CD14-positive monocyte (primary cell): ENCODE measurements at regions not wholly inside any gene's neighbourhood (a gene's known extent, or its start where the extent isn't known, plus 50 kb on each side); places are given as distances from the start of the nearest gene placed in this dataset.

ENCODE experiments used
- DNase-seq, 3 donors: peaks; one replicate each; pipeline ENCODE4 v3.0.0-alpha.2; 2011 to 2022
- H2AFZ ChIP-seq: 2 replicates; pipeline ENCODE4 v1.6.0; 2012; ENCODE audit warnings: mild to moderate bottlenecking, low read depth, low read length, inconsistent platforms; ENCODE audit not compliant: insufficient read depth, poor library complexity, severe bottlenecking
- H3K27ac ChIP-seq, 2 donors: 1 replicate in 1 of 2; 2 replicates in 1 of 2; pipeline ENCODE4 v1.5.1; 2012 to 2013; ENCODE audit warnings: low read length in 2 of 2, control low read depth in 1 of 2, inconsistent platforms in 1 of 2, low read depth in 1 of 2, mild to moderate bottlenecking in 1 of 2
- H3K27me3 ChIP-seq, 2 donors: one replicate each; pipeline versions ENCODE4 v1.6.0 to v1.6.1; 2011 to 2013; ENCODE audit warnings: low read length in 2 of 2; ENCODE audit not compliant: control insufficient read depth in 2 of 2, insufficient read depth in 2 of 2
- H3K36me3 ChIP-seq, 2 donors: replicated peaks in 1 of 2; 1 replicate in 1 of 2; 2 replicates in 1 of 2; pipeline versions ENCODE4 v1.5.1 to v1.6.1; 2012 to 2013; ENCODE audit warnings: low read length in 2 of 2, control low read depth in 1 of 2, inconsistent platforms in 1 of 2, mild to moderate bottlenecking in 1 of 2; ENCODE audit not compliant: insufficient read depth in 2 of 2, control insufficient read depth in 1 of 2
- H3K4me1 ChIP-seq, 2 donors: 1 replicate in 1 of 2; 2 replicates in 1 of 2; pipeline versions ENCODE4 v1.5.1 to v1.6.1; 2012 to 2013; ENCODE audit warnings: low read length in 2 of 2, control low read depth in 1 of 2, inconsistent platforms in 1 of 2, mild to moderate bottlenecking in 1 of 2, moderate library complexity in 1 of 2; ENCODE audit not compliant: insufficient read depth in 2 of 2, control insufficient read depth in 1 of 2
- H3K4me2 ChIP-seq: replicated peaks from 2 replicates; pipeline ENCODE3; 2012; ENCODE audit warnings: low read length, moderate library complexity, mild to moderate bottlenecking; ENCODE audit not compliant: poor library complexity, severe bottlenecking; ENCODE audit errors: extremely low read depth
- H3K4me3 ChIP-seq, 3 experiments: fragments of 200-600 bp in 1 of 3; sonication (generic) in 1 of 3; replicated peaks in 1 of 3; 1 replicate in 2 of 3; 2 replicates in 1 of 3; pipeline ENCODE4 v1.5.1; 2011 to 2013; ENCODE audit warnings: low read length in 3 of 3, mild to moderate bottlenecking in 3 of 3, control low read depth in 2 of 3, low read depth in 2 of 3, inconsistent platforms in 1 of 3, moderate library complexity in 1 of 3
- H3K79me2 ChIP-seq: 2 replicates; pipeline ENCODE4 v1.6.0; 2012; ENCODE audit warnings: mild to moderate bottlenecking, control low read depth, inconsistent platforms, low read length, moderate library complexity; ENCODE audit not compliant: insufficient read depth
- H3K9ac ChIP-seq: 2 replicates; pipeline ENCODE4 v1.6.0; 2017; ENCODE audit warnings: low read length, mild to moderate bottlenecking; ENCODE audit not compliant: insufficient read depth, poor library complexity, severe bottlenecking
- H3K9me3 ChIP-seq, 2 donors: replicated peaks in 1 of 2; 1 replicate in 1 of 2; 2 replicates in 1 of 2; pipeline versions ENCODE4 v1.5.1 to v1.6.1; 2012 to 2013; ENCODE audit warnings: low read length in 2 of 2, control low read depth in 1 of 2; ENCODE audit not compliant: control insufficient read depth in 1 of 2, insufficient read depth in 1 of 2
- H4K20me1 ChIP-seq: 2 replicates; pipeline ENCODE4 v1.6.0; 2012; ENCODE audit warnings: mild to moderate bottlenecking, low read length, control low read depth, moderate library complexity; ENCODE audit not compliant: insufficient read depth
- H3K27ac Mint-ChIP-seq, 7 donors: one replicate each; pipeline ENCODE4 v1.8.0; 2020; ENCODE audit warnings: mild to moderate bottlenecking in 7 of 7, mixed read lengths in 7 of 7, moderate library complexity in 6 of 7, inconsistent platforms in 2 of 7
- H3K27me3 Mint-ChIP-seq, 3 donors: one replicate each; pipeline ENCODE4 v1.8.0; 2021 to 2022; ENCODE audit warnings: low read depth in 3 of 3, mild to moderate bottlenecking in 3 of 3, mixed read lengths in 3 of 3, moderate library complexity in 3 of 3, inconsistent platforms in 1 of 3
- H3K36me3 Mint-ChIP-seq, 2 donors: one replicate each; pipeline ENCODE4 v1.8.0; 2020; ENCODE audit warnings: mixed read lengths in 2 of 2, inconsistent platforms in 1 of 2, mild to moderate bottlenecking in 1 of 2
- H3K4me1 Mint-ChIP-seq: one replicate; pipeline ENCODE4 v1.8.0; 2020; ENCODE audit warnings: mild to moderate bottlenecking, mixed read lengths
- H3K4me3 Mint-ChIP-seq, 2 donors: one replicate each; pipeline ENCODE4 v1.8.0; 2020; ENCODE audit warnings: mild to moderate bottlenecking in 2 of 2, mixed read lengths in 2 of 2, moderate library complexity in 1 of 2
- H3K9me3 Mint-ChIP-seq, 7 donors: one replicate each; pipeline ENCODE4 v1.8.0; 2020 to 2022; ENCODE audit warnings: mixed read lengths in 7 of 7, mild to moderate bottlenecking in 6 of 7, moderate library complexity in 6 of 7, inconsistent platforms in 2 of 7
- CTCF ChIP-seq: fragments of 200-600 bp; IDR thresholded peaks from one replicate; pipeline ENCODE4 v1.8.0; 2022; ENCODE audit warnings: antibody characterized with exemption, mild to moderate bottlenecking
- WGBS: methylation state at CpG from one replicate; pipeline ENCODE4 v1.1.5; 2013; ENCODE audit warnings: missing lambda C conversion rate; ENCODE audit not compliant: insufficient coverage; 5-methylcytosine and 5-hydroxymethylcytosine counted together
- intact Hi-C, 2 donors: fragments of 100-400 bp; cut with micrococcal nuclease; formaldehyde crosslinking; loops; one replicate each; pipeline versions ENCODE4 v1.15.0 to v1.15.1; 2023

GRCh38 chr17:74088285-74088933 lies 115.1 kb upstream of the RPL38 start:
- Mint-ChIP-seq H3K9me3 (peaks cover 9 to 23% (median 17%) of the 10 kb centered on the region in 7 donors), H3K4me1 (no peaks in the 10 kb centered on the region), H3K27ac (peak overlapping the region in 1 of 7 donors; percentile 55), H3K36me3 (no peaks in the 10 kb centered on the region), H3K27me3 (peaks cover 2 to 9% (median 7%) of the 10 kb centered on the region in 3 donors), H3K4me3 (no peak overlapping the region)
- Histone ChIP-seq H3K4me2 (no peak overlapping the region), H3K27me3 (no peaks in the 10 kb centered on the region), H2AFZ (no peak overlapping the region), H3K9me3 (peaks cover 9 to 10% of the 10 kb centered on the region in 2 donors), H3K27ac (no peak overlapping the region), H3K79me2 (no peaks in the 10 kb centered on the region), H3K4me1 (no peaks in the 10 kb centered on the region), H3K36me3 (no peaks in the 10 kb centered on the region), H3K4me3 (no peak overlapping the region), H3K9ac (no peak overlapping the region), H4K20me1 (no peaks in the 10 kb centered on the region)
- no peak for TF ChIP-seq CTCF
- WGBS: 98% methylated on average over 5 of the region's 6 CpGs
- DNase-seq: no peak
- intact Hi-C loops: no loop called here

GRCh38 chr17:74088934-74089329 lies 114.5 kb upstream of the RPL38 start:
- TF ChIP-seq CTCF: no peak
- no peak overlapping the region for H3K4me2 ChIP-seq
- Mint-ChIP-seq H3K36me3 (no peaks in the 10 kb centered on the region), H3K27me3 (peaks cover 2 to 11% (median 7%) of the 10 kb centered on the region in 3 donors), H3K9me3 (peaks cover 9 to 24% (median 17%) of the 10 kb centered on the region in 7 donors), H3K4me3 (no peak overlapping the region), H3K4me1 (no peaks in the 10 kb centered on the region), H3K27ac (no peak overlapping the region)
- H3K9ac ChIP-seq: no peak overlapping the region
- no peaks in the 10 kb centered on the region for H4K20me1 ChIP-seq
- WGBS: 87% methylated on average over 4 of the region's 5 CpGs
- H3K27ac ChIP-seq: no peak overlapping the region
- no peaks in the 10 kb centered on the region for H3K79me2 ChIP-seq
- H3K4me3 ChIP-seq: no peak overlapping the region
- intact Hi-C loops: no loop called here
- no peak overlapping the region for H2AFZ ChIP-seq
- no peak for DNase-seq
- H3K27me3 ChIP-seq: no peaks in the 10 kb centered on the region
- peaks cover 9 to 10% of the 10 kb centered on the region in 2 donors for H3K9me3 ChIP-seq
- H3K36me3 ChIP-seq: no peaks in the 10 kb centered on the region
- no peaks in the 10 kb centered on the region for H3K4me1 ChIP-seq
